HG02970 (cell line): ENCODE measurements at regions not wholly inside any gene's neighbourhood (a gene's known extent, or its start where the extent isn't known, plus 50 kb on each side); places are given as distances from the start of the nearest gene placed in this dataset.
"Not testable (repeated sequence)": the region's sequence is repeated elsewhere in the genome, so short reads cannot be mapped to it uniquely, and the experiment has no call there.

Experiments
- ATAC-seq: cut with Tn5 transposase; IDR thresholded peaks from one replicate; pipeline ENCODE4 v1.9.1; 2021; ENCODE audit warnings: mild to moderate bottlenecking, moderate library complexity, moderate number of reproducible peaks; ENCODE audit not compliant: unreplicated experiment, low FRiP score

DNA sequence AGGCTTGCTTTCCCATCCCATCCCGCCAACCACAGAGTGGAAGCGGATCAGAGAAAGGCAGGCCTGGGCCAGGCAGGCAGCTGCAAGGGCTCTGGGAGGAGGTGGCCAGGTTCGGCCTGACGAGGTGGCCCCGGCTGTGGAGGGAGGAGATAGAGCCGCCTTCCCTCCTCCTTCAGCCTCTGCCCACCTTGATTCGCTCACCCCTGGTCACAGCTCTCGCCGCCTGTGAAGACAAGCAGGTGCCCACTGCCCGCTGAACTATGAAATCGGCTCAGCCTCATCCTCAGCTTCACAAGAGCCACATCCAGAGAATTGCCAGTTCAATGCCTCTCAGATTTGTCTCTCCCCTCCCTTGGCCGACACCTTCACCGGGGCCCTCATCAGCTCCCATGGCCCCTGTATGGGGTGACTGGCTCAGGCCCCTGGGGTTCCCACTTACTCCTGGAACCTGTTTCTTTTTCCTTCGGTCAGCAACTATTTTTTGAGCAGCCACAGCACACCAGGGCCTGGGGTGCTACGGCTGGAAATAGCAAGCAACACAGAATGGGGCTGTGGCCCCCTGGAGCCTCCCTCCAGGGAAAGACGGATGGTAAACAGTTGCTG lies 80.0 kb upstream of the CHST15 start:
- ATAC-seq, result no peak

DNA sequence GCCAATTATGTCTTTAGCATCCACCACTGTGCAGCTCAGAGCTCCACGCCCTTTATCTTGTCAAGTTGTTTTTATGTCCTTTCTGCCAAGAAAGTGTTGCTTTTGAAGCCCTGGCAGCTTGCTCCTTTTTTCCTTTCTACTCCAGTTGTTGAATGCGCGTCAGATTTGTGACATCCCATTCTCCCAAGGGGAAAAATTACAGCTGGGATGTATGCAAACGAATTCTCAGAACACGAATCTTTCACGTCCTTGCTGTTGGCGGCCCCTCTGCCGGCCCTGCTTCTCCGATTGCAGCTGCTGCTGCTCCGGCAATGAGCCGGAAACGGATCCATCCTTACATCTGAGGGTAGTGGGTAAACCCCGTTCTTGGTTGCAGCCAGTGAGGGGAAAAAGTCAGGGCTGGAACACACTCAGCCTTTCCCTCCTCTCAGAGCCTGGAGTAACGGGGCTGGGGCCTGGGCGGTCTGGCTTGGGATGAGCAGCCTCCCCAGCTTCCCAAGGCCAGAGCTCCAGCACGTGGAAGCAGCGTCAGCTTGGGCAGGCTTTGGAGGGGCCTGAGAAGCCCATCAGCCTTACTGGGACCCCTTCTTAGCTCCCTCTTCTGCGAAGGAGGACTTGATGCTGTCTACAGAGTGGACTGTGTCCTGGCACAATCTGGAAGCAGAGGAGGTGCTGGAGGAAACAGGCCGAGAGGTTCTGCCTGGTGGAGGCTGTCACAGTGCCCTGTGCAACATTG lies 79.0 kb upstream of the CHST15 start:
- no peak for ATAC-seq

DNA sequence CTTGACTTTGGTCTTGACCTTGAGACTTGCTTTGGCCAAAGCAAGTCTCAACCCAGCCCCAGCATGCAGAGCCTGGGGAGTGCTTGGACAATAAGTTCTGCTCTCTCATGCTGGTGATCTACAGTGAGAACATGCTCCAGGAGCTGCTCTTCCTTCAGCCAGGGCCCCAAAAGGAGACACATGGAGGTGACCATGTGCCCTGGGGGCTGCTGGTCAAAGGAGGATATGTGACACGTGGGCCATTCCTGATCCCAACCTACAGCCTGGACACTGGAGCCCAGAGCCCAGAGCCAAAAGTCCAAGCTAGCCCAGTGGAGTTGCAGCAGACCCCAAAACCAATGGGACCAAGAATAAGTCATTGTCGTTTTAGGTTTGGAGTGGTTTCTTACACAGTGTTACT lies 78.2 kb upstream of the CHST15 start:
- no peak for ATAC-seq

DNA sequence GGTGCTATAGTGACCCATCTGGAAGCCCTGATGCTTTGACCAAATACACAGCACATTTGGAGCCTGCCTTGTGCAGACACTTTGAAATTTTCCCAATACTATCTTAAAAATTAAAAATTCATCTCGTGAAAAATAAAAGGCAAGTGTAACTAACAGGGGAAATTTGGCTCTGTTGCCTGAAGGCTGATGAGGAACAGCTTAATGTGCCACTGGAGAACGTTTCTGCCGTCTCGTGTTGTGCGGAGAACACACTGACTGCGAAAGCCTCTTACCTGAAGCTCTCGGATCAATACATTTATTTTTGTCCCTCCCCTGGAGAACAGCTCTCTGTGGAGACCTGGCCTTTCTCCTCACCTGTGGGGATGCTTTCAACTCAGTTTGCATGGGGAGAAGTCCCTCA lies 77.2 kb upstream of the CHST15 start:
- no peak for ATAC-seq

DNA sequence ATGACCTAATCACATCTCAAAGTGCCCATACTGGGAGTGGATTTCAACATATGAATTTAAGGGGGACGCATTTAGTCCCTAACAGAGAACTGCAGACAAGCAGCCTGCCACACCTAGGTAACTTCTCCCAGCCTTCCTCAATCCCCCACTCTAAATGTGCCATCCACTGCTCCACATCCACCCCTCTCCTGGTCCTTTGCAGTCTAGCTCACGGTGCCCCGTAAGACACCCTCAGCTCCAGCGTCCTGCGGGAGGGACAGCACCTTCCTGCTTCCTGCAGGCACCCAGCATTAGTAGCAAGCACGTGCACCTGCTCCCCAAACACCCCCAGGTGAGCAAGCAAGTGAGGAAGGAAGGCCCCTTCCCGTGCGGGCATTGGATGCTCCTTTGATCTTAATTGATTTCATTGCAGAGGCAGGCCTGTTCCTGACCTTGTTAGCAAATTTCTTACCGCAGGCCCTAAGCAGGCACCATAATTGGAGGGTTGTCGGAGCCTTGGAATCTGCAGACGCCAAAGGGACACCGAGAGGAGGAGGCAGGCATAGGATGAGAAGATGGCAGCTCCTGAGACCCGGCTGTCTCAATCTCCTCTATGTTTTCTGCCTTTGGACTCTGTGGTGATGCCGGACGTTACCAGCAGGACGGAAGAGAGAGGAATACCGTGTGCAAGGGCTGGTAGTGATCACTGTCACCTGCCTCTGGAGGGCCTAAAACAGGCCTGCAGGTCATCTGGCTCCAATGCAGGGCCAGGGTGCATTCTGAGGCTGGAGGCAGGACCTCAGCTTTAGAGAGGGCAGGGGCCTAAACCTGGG lies 75.8 kb upstream of the CHST15 start:
- ATAC-seq, result no peak

DNA sequence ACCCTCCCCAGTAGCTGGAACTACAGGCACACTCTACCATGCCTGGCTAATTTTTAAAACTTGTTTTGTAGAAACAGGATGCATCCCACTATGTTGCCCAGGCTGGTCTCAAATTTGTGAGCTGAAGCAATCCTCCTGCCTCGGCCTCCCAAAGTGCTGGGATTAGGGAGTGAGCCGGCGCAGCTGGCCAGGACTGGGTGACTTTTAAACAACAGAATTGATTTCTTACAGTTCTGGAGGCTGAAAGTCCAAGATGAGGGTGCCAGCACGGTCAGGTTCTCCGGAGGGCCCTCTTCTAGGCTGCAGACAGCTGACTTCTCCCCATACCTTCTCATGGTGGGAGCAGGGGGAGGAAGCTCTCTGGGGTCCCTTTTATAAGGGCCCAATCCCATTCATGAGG lies 75.2 kb upstream of the CHST15 start:
- no peak for ATAC-seq

DNA sequence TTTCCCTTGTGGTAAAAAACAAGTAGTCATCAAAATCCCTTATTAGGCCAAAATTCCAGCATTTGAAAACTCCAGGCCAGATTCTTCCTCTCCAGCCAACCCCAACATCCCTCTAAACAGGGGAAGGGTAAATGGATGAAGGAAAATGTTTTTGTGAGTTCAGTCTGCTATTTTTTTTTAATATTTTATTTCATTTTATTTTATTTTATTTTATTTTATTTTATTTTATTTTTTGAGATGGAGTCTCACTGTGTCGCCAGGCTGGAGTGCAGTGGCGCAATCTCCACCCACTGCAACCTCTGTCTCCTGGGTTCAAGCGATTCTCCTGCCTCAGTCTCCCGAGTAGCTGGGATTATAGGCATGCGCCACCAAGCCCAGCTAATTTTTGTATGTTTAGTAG lies 74.5 kb upstream of the CHST15 start:
- not testable (repeated sequence) for ATAC-seq

DNA sequence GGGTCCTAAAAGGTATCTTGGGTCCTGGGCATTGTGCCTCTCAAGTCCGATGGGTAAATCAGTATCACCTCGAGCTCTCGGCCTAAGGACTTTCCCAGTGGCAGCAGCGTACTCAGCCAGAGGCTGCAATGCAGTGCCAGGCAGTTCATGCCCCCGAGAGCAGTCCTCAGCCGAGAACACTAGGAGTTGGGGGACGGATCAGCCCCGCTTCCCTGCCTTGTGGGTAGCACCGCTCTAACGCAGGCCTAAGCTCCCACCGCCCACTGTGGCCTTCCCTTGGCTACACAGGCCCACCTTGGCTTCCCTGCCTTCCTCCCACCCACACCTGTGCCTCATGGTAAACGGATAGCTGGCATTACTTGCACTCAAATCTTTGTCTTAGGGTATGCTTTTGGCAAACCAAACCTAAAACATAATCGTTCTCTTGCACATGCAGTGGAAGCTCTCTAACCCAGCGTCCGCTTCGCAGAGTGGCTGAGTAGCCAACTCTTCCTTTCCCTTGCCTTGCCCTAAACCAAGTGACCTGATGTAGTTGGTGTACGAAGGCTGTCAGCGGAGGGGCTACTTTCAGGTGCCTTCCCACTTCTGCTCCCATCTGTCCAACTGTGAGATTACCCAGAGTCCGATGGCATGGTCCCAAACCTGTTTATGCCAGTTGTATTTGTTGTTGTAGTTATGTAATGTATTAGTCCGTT lies 73.2 kb upstream of the CHST15 start:
- no peak for ATAC-seq

DNA sequence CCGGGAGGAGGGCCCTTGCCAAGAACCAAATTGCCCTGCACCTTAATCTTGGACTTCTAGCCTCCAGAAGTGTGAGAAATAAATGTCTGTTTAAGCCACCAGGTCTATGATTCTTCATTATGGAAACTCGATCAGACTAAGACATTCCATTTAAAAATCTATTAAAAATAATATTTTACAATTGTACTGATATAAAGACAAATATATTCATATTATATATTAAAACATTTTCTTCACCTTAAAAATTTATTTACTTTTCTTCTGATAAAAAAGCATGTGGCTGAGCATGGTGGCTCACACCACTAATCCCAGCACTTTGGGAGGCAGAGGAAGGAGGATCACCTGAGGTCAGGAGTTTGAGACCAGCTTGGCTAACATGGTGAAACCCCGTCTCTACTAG lies 72.4 kb upstream of the CHST15 start:
- ATAC-seq, result no peak

DNA sequence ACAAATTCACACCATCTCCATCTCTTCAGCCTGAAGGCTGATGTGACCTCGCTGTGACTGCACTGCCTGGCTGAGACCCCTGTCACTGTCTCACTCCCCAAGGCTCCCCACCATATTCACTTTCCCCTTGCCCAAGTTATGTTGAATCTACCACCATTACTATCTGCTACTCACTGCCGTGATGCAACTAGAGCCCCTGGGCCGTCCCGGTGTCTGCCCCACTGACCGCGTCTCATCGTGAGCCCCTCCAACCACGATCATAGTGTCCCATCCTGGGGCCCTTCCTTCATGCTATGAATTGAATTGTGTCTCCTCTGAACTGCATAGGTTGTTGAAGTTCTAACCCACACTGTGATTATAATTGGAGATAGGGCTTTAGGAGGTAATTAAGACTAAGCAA lies 71.9 kb upstream of the CHST15 start:
- no peak for ATAC-seq

DNA sequence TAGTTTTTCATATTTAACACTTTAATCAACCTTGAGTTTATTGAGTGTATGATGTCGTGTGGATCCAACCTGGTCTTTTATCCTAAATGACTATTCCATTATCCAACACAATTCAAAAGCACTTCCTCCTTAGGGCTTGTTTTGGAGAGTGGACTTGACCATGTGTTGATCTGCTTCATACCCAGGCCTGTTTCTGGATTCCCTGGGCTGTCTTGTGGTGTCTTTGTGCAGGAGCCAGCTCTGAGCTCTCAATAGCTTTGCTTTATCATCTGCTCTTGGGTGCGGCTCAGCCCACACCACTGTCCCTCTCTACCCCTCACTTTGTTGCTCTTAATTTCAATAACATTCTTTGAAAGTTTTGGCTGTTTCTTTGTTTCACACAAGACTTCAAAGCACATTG lies 70.9 kb upstream of the CHST15 start:
- no peak for ATAC-seq

DNA sequence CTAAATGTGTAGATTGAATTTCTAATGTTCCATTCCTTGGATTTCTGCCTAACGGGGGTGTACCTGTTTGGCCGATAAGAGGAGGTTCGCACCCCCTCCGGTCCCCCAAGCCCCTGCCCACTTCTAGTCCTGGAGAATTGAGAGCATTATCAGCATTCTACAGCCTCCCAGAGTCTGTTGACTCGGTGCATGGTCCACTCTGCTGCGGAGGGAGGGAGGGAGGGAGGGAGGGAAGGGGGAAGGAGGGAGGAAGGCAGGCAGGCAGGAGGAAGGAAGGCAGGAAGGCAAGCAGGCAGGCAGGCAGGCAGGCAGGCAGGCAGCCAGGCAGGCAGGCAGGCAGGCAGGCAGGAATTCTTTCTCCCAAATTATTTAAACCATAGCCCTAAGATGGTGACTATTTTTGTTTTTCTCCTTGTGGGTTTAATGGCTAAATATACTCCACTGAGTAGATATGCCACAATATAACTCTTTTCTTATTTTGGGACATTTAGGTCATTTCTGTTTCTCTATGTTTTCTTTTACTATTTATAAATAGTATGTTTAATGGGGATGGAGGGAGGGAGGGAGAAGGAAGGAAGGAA lies 69.5 kb upstream of the CHST15 start:
- no peak for ATAC-seq

DNA sequence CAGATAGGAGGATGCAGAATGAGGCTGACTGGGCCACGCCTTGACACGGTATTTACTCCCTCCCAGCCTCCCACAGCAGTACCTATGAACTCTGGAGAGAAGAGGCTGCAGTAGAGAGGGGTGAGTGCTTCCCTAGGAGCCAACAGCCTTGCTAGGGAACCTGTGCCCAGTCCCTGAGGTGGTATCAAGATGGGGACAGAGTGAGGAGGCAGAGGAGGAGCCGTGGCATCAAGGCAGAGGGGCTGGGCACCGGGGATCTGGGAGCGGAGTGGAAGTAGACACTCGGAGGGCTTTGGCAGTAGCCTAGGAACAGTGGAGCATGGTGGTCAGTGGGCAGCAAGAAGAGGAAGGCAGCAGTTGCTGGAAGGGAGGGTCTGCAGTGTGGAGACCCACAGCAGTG lies 68.7 kb upstream of the CHST15 start:
- no peak for ATAC-seq

DNA sequence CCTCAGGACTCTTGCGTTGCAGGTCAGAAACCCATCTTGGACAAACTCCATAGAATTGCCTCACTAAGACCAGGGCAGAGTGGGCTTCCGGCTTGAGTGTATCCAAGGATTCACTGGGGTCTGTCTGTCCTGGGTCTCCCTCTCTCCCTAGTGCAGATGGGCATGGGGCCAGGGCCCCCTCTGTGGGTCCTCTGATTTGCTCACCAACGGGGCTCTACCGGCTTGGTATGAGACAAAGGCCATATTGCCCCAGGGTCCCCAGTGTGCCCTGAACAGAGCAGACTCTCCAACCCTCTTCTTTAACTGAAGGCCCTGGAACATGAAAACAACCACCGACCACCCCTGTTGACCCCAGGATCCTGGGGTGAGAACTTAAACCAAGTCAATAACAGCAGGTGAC lies 68.2 kb upstream of the CHST15 start:
- no peak for ATAC-seq

DNA sequence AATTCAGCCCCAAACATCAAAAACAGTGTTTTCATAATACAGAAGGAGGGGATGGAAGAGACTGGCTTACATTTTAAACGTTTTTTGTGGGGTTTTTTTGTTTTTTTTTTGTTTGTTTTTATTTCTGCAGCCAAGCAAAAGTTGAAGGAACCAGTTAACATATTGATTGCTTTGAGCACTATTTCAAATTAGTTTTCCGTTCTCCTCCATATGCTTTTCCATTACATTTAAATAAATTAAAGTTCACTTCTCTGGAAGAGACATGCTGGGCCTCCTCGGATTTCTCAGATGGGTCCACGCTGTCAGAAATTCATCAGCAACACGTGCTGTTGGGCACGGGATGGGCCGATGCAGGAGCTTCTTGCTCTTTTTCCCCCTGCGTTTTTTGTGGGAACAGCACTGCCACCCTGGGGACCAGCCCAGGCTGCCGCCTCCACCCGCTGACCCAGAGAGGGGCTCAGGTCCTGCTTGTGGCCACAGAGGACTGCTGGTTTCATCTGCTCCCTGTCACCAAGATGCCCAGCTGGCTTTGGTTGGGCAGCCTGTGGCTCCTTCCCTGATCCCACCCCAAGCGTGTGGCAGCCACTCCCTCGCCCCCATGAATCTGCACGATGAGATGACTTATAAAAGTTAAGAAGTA lies 67.7 kb upstream of the CHST15 start:
- no peak for ATAC-seq

DNA sequence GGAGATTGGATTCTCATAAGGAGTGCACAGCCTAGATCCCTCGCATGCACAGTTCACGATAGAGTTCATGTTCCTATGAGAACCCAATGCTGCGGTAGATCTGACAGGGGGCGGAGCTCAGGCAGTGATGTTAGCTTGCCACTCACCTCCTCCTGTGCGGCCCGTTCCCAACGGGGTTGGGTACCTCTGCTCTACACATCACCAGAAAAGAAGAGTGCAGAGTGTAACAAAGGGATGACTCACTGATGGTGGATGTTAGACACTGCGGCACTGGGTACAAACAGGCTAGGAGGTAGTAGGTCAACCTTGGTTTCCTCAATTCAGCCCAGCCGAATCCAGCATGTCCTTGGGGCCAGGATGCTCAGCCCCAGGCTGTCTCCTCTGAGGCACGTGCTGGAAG lies 66.8 kb upstream of the CHST15 start:
- no peak for ATAC-seq

DNA sequence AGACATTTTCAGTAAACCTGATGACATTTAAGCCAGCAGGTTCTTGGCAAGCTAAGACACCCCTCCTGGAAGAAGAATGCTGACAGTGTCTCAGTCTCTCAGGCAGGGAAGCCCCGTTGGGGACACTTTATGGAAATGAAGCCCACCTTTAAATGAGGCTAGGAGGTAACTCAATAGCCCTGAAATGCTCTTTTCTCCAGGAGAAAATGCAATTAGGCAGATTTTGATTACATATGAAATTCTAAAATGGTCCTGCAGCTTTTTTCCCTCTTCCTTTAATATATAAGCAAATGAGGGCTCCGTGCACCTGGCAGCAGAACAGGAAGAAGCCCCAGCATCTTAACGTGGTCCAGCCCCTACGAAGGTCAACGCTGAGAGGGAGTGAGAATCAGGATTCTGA lies 65.8 kb upstream of the CHST15 start:
- no peak for ATAC-seq

DNA sequence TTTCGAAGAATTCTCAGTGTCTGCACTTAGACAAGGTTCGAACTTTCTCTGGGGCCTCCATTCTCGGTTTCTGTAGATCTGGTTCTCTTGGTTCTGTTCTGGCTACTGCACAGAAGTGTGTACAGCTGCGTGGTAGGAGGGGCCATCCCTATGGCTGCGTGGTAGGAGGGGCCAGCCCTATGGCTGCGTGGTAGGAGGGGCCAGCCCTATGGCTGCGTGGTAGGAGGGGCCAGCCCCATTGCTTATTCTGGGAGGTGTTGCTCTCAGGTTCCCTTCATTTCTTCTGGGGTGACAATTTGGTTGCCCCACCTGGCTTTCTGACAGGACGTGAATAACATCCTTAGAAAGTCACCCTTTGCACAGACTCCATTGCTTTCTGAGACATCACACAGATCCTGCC lies 65.2 kb upstream of the CHST15 start:
- ATAC-seq, result no peak

DNA sequence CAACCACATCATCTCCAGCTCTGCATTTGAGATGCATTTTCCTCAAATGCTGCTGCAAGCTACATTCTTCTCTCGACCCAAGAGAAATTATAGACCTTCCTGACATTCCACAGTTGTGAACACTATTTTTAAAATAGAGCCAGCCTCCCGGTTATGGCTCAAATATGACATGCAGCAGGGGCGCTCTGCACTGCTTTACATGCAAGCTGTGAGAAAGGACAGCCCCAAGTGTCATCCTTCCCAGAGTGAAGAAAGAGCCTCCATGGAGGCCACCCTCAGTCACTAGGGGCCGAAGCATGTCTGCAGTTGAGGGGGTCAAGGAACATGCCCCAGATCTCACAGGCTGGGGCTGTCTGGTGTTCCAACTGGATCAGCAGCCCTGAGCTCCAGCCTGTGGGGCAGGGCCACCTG lies 63.9 kb upstream of the CHST15 start:
- no peak for ATAC-seq

DNA sequence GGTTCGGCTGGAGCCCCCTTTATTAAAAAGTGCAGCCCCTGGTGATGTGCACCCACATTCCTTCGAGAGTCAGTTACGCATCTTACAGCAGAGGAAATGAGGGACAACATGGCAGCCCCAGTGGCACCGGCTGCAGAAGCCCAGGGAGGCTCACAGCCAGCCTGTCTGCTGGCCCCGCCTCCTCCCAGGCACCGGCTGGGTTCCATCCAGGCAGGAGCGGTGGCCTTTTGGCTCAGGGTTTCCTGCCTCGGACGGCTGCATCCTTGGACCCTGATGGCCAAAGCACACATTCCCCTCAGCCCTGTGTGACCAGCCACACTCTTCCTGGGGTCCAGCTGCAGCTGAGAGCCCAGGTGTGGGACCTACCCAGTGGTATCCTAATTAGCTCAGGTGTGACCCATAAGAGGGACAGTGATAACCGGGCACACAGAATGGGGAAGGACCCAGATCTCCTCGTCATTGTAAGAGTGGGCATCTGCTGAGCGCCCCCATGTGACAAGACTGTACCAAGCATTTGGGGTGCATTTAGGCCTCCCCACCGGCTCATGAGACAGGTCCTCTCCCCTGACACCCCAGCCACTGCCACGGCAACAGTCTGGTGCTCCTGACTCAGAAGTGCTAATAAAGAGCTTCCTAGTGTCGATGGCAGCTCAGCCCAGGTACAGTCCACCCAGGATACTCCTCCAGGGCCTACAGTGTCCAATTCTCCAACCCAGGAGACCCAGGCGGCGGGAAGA lies 63.3 kb upstream of the CHST15 start:
- ATAC-seq, result no peak
